GM13977 (cell line): ENCODE measurements at regions not wholly inside any gene's neighbourhood (a gene's known extent, or its start where the extent isn't known, plus 50 kb on each side); places are given as distances from the start of the nearest gene placed in this dataset.

Experiments
- DNase-seq: peaks from one replicate; pipeline ENCODE4 v3.0.0; 2012; ENCODE audit warnings: low spot score
- CTCF ChIP-seq: IDR thresholded peaks from 2 replicates; pipeline ENCODE4 v1.5.1; 2012; ENCODE audit warnings: mild to moderate bottlenecking, control low read depth; ENCODE audit not compliant: insufficient read depth; ENCODE audit errors: extremely low read depth, missing control alignments
- in situ Hi-C: fragments of 300-500 bp; cut with MboI; formaldehyde crosslinking; loops from one replicate; pipeline ENCODE4 v1.12.0; 2022; ENCODE audit warnings: low sequenced_read_pairs, low pct_unique_long_range_greater_than_20kb, mixed read lengths, inconsistent platforms; ENCODE audit not compliant: unreplicated experiment

GRCh38 chr7:13185139-13185538 is 497.7 kb downstream of the ARL4A start:
- DNase-seq = no peak
- in situ Hi-C loops = no loop called here
- no peak for TF ChIP-seq CTCF

- in situ Hi-C loops = no loop called here
Measured at GRCh38 chr7:13188236-13188805, 500.9 kb downstream of the ARL4A start.

GRCh38 chr7:13188922-13189321 is 501.5 kb downstream of the ARL4A start:
- TF ChIP-seq CTCF = no peak
- DNase-seq = no peak
- in situ Hi-C loops = no loop called here

More at GRCh38 chr7:13188236-13188805, 500.9 kb downstream of the ARL4A start:
- no peak for DNase-seq
- TF ChIP-seq CTCF = no peak

- no peak for TF ChIP-seq CTCF
- in situ Hi-C loops = no loop called here
- DNase-seq = no peak
Measured at GRCh38 chr7:13189668-13190067, 502.2 kb downstream of the ARL4A start.

- DNase-seq = no peak
- in situ Hi-C loops = no loop called here
- no peak for TF ChIP-seq CTCF
Measured at GRCh38 chr7:13197501-13197900, 510.1 kb downstream of the ARL4A start.

- TF ChIP-seq CTCF = no peak
- DNase-seq = no peak
- in situ Hi-C loops = no loop called here
Measured at GRCh38 chr7:13198036-13198435, 510.6 kb downstream of the ARL4A start.

GRCh38 chr7:13198727-13199126 is 511.3 kb downstream of the ARL4A start:
- no peak for DNase-seq
- TF ChIP-seq CTCF = no peak
- in situ Hi-C loops = no loop called here
